HCT116 (cell line): ENCODE measurements at regions not wholly inside any gene's neighbourhood (a gene's known extent, or its start where the extent isn't known, plus 50 kb on each side); places are given as distances from the start of the nearest gene placed in this dataset.

Source experiments
- ATAC-seq: fragments of 200-7000 bp; cut with Tn5 transposase; 2 replicates; pipeline ENCODE4 v1.9.1; 2020; ENCODE audit warnings: mild to moderate bottlenecking, moderate library complexity
- BruUV-seq: library from RNA; stranded (reverse); fragments of 400-500 nt; replicated peaks from 2 replicates; lab custom pipeline; 2021; lab: Mats Ljungman, UMichigan
- CTCF ChIA-PET: fragments of 300-600 bp; sonication (Branson Sonifier 250); formaldehyde crosslinking; loops from one replicate; lab custom pipeline; 2021; ENCODE audit warnings: antibody characterized with exemption; lab: Charles Lee
- POLR2A ChIA-PET: fragments of 300-600, 350-600 bp; sonication (Branson Sonifier 250); formaldehyde crosslinking; loops from one replicate; lab custom pipeline; 2021; ENCODE audit warnings: antibody characterized with exemption; lab: Charles Lee
- RAD21 ChIA-PET, 2 experiments: fragments of 300-600 bp; sonication (Branson Sonifier 250); formaldehyde crosslinking; loops; one replicate each; lab custom pipeline; 2023; ENCODE audit warnings: low total read pairs in 2 of 2; ENCODE audit not compliant: uncharacterized antibody in 2 of 2, unreplicated experiment in 2 of 2, low non-redundant PET in 1 of 2; lab: Charles Lee
- DNase-seq: peaks from one replicate; pipeline ENCODE4 v3.0.0-alpha.2; 2010; ENCODE audit warnings: low read depth, low spot score
- H2AFZ ChIP-seq: fragments of 200-600 bp; shearing (Covaris generic), sonication (generic); 2 replicates; pipeline ENCODE4 v1.6.1; 2017; ENCODE audit warnings: low read depth, mixed run types, mixed read lengths, antibody characterized with exemption, low read length; ENCODE audit not compliant: poor library complexity, severe bottlenecking
- H3K27ac ChIP-seq: 2 replicates; pipeline ENCODE4 v1.5.1; 2012; ENCODE audit warnings: low read depth, low read length
- H3K27me3 ChIP-seq: fragments of 200-600 bp; sonication (generic); 2 replicates; pipeline ENCODE4 v1.6.1; 2016; ENCODE audit warnings: mixed run types, low read length, mixed read lengths; ENCODE audit not compliant: insufficient read depth
- H3K36me3 ChIP-seq, 2 experiments: fragments of 200-500 bp in 1 of 2; fragments of 200-600 bp in 1 of 2; sonication (Bioruptor generic) in 1 of 2; sonication (generic) in 1 of 2; 2 replicates each; pipeline versions ENCODE4 v1.5.1 to v1.6.1; 2014 to 2016; ENCODE audit warnings: low read length in 2 of 2, inconsistent platforms in 1 of 2, mixed read lengths in 1 of 2, mixed run types in 1 of 2; ENCODE audit not compliant: insufficient read depth in 2 of 2, control insufficient read depth in 1 of 2
- H3K4me1 ChIP-seq, 2 experiments: fragments of 200-600 bp in 1 of 2; sonication (generic) in 1 of 2; 2 replicates each; pipeline versions ENCODE4 v1.5.1 to v1.6.1; 2012 to 2017; ENCODE audit warnings: low read length in 2 of 2, inconsistent platforms in 1 of 2, mild to moderate bottlenecking in 1 of 2, mixed read lengths in 1 of 2, mixed run types in 1 of 2, moderate library complexity in 1 of 2; ENCODE audit not compliant: insufficient read depth in 2 of 2, control insufficient read depth in 1 of 2
- H3K4me2 ChIP-seq: fragments of 200-600 bp; sonication (generic); 2 replicates; pipeline ENCODE4 v1.6.1; 2017; ENCODE audit warnings: mixed run types, low read length, mixed read lengths
- H3K4me3 ChIP-seq, 2 experiments: fragments of 200-600 bp in 1 of 2; sonication (generic) in 1 of 2; replicated peaks in 1 of 2; 2 replicates each; pipeline ENCODE4 v1.5.1; 2011 to 2016; ENCODE audit warnings: low read length in 2 of 2, control low read depth in 1 of 2, low read depth in 1 of 2, mild to moderate bottlenecking in 1 of 2, mixed read lengths in 1 of 2, mixed run types in 1 of 2
- H3K79me2 ChIP-seq: fragments of 200-600 bp; sonication (generic); 2 replicates; pipeline ENCODE4 v1.6.1; 2017; ENCODE audit warnings: mild to moderate bottlenecking, mixed run types, low read length, moderate library complexity, mixed read lengths; ENCODE audit not compliant: insufficient read depth
- H3K9ac ChIP-seq: fragments of 200-600 bp; sonication (generic); 2 replicates; pipeline ENCODE4 v1.6.1; 2016; ENCODE audit warnings: low read length, mixed read lengths
- H3K9me2 ChIP-seq: fragments of 200-600 bp; sonication (generic), shearing (Covaris generic); 2 replicates; pipeline ENCODE4 v1.6.1; 2017; ENCODE audit warnings: mixed run types, mild to moderate bottlenecking, moderate library complexity; ENCODE audit not compliant: insufficient read depth
- H3K9me3 ChIP-seq, 2 experiments: fragments of 200-500 bp in 1 of 2; fragments of 200-600 bp in 1 of 2; sonication (Bioruptor generic) in 1 of 2; sonication (generic) in 1 of 2; 2 replicates each; pipeline ENCODE4 v1.6.1; 2014 to 2017; ENCODE audit warnings: low read length in 2 of 2, mixed read lengths in 2 of 2, inconsistent platforms in 1 of 2, low read depth in 1 of 2, mild to moderate bottlenecking in 1 of 2, mixed run types in 1 of 2, moderate library complexity in 1 of 2; ENCODE audit not compliant: control insufficient read depth in 1 of 2, insufficient read depth in 1 of 2
- H4K20me1 ChIP-seq: fragments of 200-600 bp; sonication (generic), shearing (Covaris generic); 2 replicates; pipeline ENCODE4 v1.6.1; 2017; ENCODE audit warnings: mixed run types, mild to moderate bottlenecking, moderate library complexity; ENCODE audit not compliant: insufficient read depth
- CBX3 ChIP-seq: IDR thresholded peaks from 2 replicates; pipeline ENCODE4 v1.6.1; 2012; ENCODE audit warnings: low read depth
- CTCF ChIP-seq, 3 experiments: fragments of 200-600 bp in 1 of 3; sonication (generic) in 1 of 3; IDR thresholded peaks in 2 of 3; conservative IDR thresholded peaks in 1 of 3; 2 replicates each; pipeline ENCODE4 v1.5.1; 2012 to 2017; ENCODE audit warnings: low read depth in 2 of 3, low read length in 2 of 3, antibody characterized with exemption in 1 of 3, borderline replicate concordance in 1 of 3, control low read depth in 1 of 3, mild to moderate bottlenecking in 1 of 3, mixed read lengths in 1 of 3, mixed run types in 1 of 3, moderate library complexity in 1 of 3; ENCODE audit not compliant: insufficient read depth in 1 of 3
- EGR1 ChIP-seq: IDR thresholded peaks from 2 replicates; pipeline ENCODE4 v1.6.1; 2012; ENCODE audit warnings: low read depth
- EZH2 ChIP-seq: fragments of 200-600 bp; sonication (generic); IDR thresholded peaks from 2 replicates; pipeline ENCODE4 v1.6.1; 2017; ENCODE audit warnings: antibody characterized with exemption, mixed run types
- MAX ChIP-seq: IDR thresholded peaks from 2 replicates; pipeline ENCODE4 v1.6.1; 2012
- POLR2A ChIP-seq: IDR thresholded peaks from 2 replicates; pipeline ENCODE4 v1.7.0; 2011; ENCODE audit warnings: borderline replicate concordance; ENCODE audit not compliant: insufficient read depth, insufficient read length; ENCODE audit errors: extremely low read depth
- POLR2AphosphoS5 ChIP-seq: IDR thresholded peaks from 2 replicates; pipeline ENCODE4 v1.6.1; 2011; ENCODE audit warnings: mild to moderate bottlenecking, low read depth, low read length, moderate library complexity
- SP1 ChIP-seq: IDR thresholded peaks from 2 replicates; pipeline ENCODE4 v1.6.1; 2012; ENCODE audit warnings: low read depth
- SRF ChIP-seq: IDR thresholded peaks from 2 replicates; pipeline ENCODE4 v1.6.1; 2012; ENCODE audit warnings: low read depth
- TCF7L2 ChIP-seq: IDR thresholded peaks from 2 replicates; pipeline ENCODE4 v1.7.0; 2011; ENCODE audit warnings: borderline replicate concordance, inconsistent platforms; ENCODE audit not compliant: insufficient read depth, insufficient read length; ENCODE audit errors: extremely low read depth
- YY1 ChIP-seq: IDR thresholded peaks from 2 replicates; pipeline ENCODE4 v1.6.1; 2011; ENCODE audit warnings: low read length, low read depth, moderate library complexity, mild to moderate bottlenecking; ENCODE audit not compliant: insufficient replicate concordance; ENCODE audit errors: extremely low read depth
- ZBTB33 ChIP-seq: IDR thresholded peaks from 2 replicates; pipeline ENCODE4 v1.6.1; 2011; ENCODE audit warnings: mild to moderate bottlenecking, low read length, moderate library complexity; ENCODE audit not compliant: insufficient replicate concordance; ENCODE audit errors: extremely low read depth
- ZFX ChIP-seq: fragments of 450-650 bp; IDR thresholded peaks from 2 replicates; pipeline ENCODE4 v1.6.1; 2017
- intact Hi-C: fragments of 100-400 bp; cut with micrococcal nuclease; formaldehyde crosslinking; loops from 2 replicates; pipeline ENCODE4 v1.10.0; 2022

GRCh38 chr7:136045992-136046391 is 68.8 kb upstream of the MTPN start:
- BruUV-seq: no TSS peak
- no peak overlapping the region for H3K4me2 ChIP-seq
- CTCF ChIA-PET: no interaction called here
- no peaks in the 10 kb centered on the region for H3K36me3 ChIP-seq
- no peaks in the 10 kb centered on the region for H3K9me3 ChIP-seq
- DNase-seq (no peak), ATAC-seq (no peak)
- H3K4me3 ChIP-seq: no peak overlapping the region
- intact Hi-C loops: no loop called here
- no peaks in the 10 kb centered on the region for H3K27me3 ChIP-seq
- H3K79me2 ChIP-seq: no peaks in the 10 kb centered on the region
- H2AFZ ChIP-seq: no peak overlapping the region
- TF ChIP-seq SP1 (no peak), CBX3 (no peak), CTCF (IDR thresholded peaks at IDR 0.05 in 2 of 3, conservative IDR thresholded peaks at IDR 0.05 in 1 of 3; ENCODE audit: borderline replicate concordance in 1 of 3, insufficient read depth in 1 of 3, low read depth in 2 of 3, low read length in 2 of 3) (no peak), EGR1 (no peak), EZH2 (no peak), POLR2AphosphoS5 (no peak), ZFX (no peak), ZBTB33 (no peak), POLR2A (no peak), YY1 (no peak), TCF7L2 (no peak), MAX (no peak), SRF (no peak)
- H3K9me2 ChIP-seq: no peaks in the 10 kb centered on the region
- no peaks in the 10 kb centered on the region for H3K4me1 ChIP-seq
- no peak overlapping the region for H3K27ac ChIP-seq
- POLR2A ChIA-PET: no interaction called here
- RAD21 ChIA-PET: no interaction called here
- H4K20me1 ChIP-seq: no peaks in the 10 kb centered on the region
- H3K9ac ChIP-seq: no peak overlapping the region
